Natural killer cell treated with Interleukin-12 subunit alpha and Interleukin-12 subunit beta and Interleukin-15 and Interleukin-18, amount 100 ng/mL, for 72 hours (primary cell): ENCODE measurements at regions not wholly inside any gene's neighbourhood (a gene's known extent, or its start where the extent isn't known, plus 50 kb on each side); places are given as distances from the start of the nearest gene placed in this dataset.

Experiments
- ATAC-seq, 2 donors: fragments of 150-1000 bp; cut with Tn5 transposase in 1 of 2; sonication (Bioruptor Pico), chemical (Tn5 transposase) in 1 of 2; 2 replicates each; pipeline ENCODE4 v1.10.0; 2021
- DNase-seq: peaks from one replicate; pipeline ENCODE4 v3.0.0; 2022; ENCODE audit warnings: low spot score
- H3K27ac Mint-ChIP-seq, 2 donors: 1 replicate in 1 of 2; 2 replicates in 1 of 2; pipeline ENCODE4 v1.8.0; 2022; ENCODE audit warnings: mixed read lengths in 2 of 2, mild to moderate bottlenecking in 1 of 2, moderate library complexity in 1 of 2
- H3K27me3 Mint-ChIP-seq, 2 donors: 1 replicate in 1 of 2; 2 replicates in 1 of 2; pipeline ENCODE4 v1.8.0; 2022; ENCODE audit warnings: mixed read lengths in 2 of 2
- H3K36me3 Mint-ChIP-seq: one replicate; pipeline ENCODE4 v1.8.0; 2022; ENCODE audit warnings: mixed read lengths
- H3K4me1 Mint-ChIP-seq, 2 donors: 1 replicate in 1 of 2; 2 replicates in 1 of 2; pipeline ENCODE4 v1.8.0; 2022; ENCODE audit warnings: low read depth in 2 of 2, mixed read lengths in 2 of 2, mild to moderate bottlenecking in 1 of 2
- H3K4me3 Mint-ChIP-seq: one replicate; pipeline ENCODE4 v1.8.0; 2022; ENCODE audit warnings: mixed read lengths
- H3K9me3 Mint-ChIP-seq: 2 replicates; pipeline ENCODE4 v1.8.0; 2022; ENCODE audit warnings: mixed read lengths

DNA sequence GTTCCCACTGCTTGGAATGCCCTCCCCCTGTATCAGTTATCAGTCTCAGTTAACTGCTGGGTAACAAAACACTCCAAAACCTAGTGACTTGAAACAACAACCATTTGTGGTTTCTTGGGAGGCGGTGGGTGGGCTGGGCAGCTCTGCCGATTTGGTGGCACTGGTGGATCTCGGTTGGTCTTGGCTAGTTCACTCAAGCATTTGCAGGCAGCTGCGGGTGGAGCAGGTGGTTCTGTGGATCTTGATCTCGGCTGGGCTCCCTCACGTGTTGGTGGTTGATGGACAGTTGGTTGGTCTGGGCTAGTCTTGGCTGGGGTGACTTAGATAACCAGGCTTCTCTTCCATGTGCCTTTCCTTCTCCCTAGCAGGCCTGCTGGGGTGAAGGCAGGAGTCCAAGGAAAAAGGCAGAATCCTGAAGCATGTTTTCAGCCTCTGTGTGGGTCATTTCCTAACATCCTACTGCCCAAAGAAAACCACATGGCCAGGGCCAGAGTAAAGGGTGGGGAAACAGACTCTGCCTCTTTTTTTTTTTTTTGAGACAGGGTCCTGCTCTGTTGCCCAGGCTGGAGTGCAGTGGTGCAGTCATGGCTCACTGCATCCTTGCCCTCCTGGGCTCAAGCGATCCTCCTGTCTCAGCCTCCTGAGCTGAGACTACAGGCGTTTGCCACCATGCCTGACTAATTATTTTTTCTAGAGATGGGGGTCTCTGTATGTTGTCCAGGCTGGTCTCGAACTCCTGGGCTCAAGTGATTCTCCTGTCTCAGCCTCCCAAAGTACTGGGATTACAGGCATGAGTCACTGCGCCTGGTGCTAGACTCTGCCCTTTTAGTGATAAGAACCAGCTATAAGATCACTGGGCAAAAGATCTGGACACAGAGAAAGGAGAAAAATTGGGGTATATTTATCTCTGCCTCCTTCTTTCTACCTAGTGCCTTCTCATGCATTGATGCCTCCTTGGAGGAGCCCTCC, 183.7 kb downstream of the RGS3 start:
- Mint-ChIP-seq H3K36me3 (no peaks in the 10 kb centered on the region), H3K9me3 (no peaks in the 10 kb centered on the region), H3K27ac (no peak overlapping the region), H3K4me3 (no peak overlapping the region), H3K27me3 (peaks cover 15 to 17% of the 10 kb centered on the region in 2 donors), H3K4me1 (no peaks in the 10 kb centered on the region)
- ATAC-seq (no peak), DNase-seq (peak; percentile 13)

DNA sequence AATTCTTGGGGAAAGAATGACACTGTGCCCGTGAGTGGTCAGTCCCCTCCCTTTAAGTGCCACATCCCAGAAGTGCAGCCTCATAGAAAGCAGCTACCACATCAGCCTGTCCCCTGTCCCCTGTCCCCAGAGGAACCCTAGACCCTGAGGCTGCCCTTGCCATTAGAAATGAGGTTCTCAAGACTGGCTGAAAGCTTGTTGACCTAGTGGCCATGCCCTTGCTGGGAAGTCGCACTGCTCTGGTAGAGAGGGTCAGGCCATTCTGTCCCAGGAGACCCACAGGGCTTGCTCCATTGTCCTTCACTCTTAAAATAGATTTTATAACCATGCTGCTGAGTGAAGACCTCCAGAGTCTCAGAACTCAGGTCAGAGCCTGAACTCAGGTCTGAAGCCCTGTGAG, 184.5 kb downstream of the RGS3 start:
- Mint-ChIP-seq H3K4me3 (no peak overlapping the region), H3K27ac (no peak overlapping the region), H3K27me3 (peaks cover 15 to 17% of the 10 kb centered on the region in 2 donors), H3K9me3 (no peaks in the 10 kb centered on the region), H3K4me1 (no peaks in the 10 kb centered on the region), H3K36me3 (no peaks in the 10 kb centered on the region)
- DNase-seq (peak; percentile 28), ATAC-seq (no peak)

DNA sequence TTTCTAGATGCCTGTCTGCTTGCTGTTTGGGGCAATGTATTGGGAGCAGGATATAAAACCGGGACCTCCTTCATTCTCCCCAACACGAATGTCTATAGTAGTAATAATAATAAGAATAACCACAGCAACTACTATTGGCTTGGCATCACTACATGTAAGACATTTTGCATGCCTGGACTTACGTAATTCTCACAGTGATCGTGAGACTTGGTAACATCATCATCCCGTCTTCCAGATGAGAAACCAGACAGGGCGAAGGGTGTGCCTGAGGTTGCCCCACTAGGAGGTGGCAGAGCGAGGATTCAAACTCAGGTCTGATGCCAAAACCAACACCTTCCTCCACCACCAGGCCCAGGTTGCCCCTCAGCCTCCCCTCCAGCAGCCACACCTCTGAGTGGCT, 185.1 kb downstream of the RGS3 start:
- Mint-ChIP-seq H3K4me3 (no peak overlapping the region), H3K36me3 (no peaks in the 10 kb centered on the region), H3K27ac (no peak overlapping the region), H3K9me3 (no peaks in the 10 kb centered on the region), H3K27me3 (peaks cover 11 to 12% of the 10 kb centered on the region in 2 donors), H3K4me1 (no peaks in the 10 kb centered on the region)
- ATAC-seq (no peak), DNase-seq (no peak)

DNA sequence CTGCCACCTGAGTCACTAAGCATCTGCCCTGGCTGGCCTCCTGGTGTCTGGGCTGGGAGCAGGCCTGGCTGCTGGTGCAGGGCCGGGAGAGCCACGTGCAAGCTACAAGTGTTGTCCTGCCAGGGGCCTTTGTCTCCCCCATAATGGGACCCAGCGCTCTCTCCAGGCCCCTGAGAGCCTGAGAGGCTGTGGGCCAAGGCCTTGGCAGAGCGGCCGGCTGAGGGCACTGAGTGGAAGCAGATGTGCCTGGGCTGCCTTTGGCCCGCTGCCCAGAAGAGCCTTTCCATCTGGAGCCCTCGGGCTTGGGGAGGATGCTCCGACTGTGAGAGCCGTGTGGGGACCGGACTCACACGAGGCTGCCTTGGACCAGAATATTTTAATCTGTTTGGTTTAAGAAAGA, 185.5 kb downstream of the RGS3 start:
- no peaks in the 10 kb centered on the region for H3K36me3 Mint-ChIP-seq
- peak; percentile 37 for DNase-seq
- no peaks in the 10 kb centered on the region for H3K4me1 Mint-ChIP-seq
- no peak for ATAC-seq
- no peak overlapping the region for H3K4me3 Mint-ChIP-seq
- no peaks in the 10 kb centered on the region for H3K9me3 Mint-ChIP-seq
- H3K27me3 Mint-ChIP-seq: peaks cover 7% of the 10 kb centered on the region in 2 donors
- H3K27ac Mint-ChIP-seq: no peak overlapping the region

DNA sequence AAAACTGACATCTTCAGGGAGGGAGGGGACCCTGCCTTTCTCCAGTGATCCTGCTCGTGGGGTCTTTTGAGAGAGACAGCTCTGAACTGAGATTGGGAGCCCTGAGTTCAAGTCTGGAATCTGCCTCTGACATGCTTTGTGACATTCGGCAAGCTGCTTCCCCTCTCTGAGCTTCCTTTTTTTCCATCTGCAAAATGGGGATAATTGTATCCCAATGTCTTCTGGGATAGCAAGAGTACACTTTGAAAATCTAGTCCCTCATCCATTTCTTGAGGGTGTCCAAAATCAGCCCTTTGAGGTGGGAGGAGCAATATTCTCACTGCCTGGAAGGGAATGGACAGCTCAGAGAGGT, 186.3 kb downstream of the RGS3 start:
- ATAC-seq (no peak), DNase-seq (no peak)
- no peak overlapping the region for H3K4me3 Mint-ChIP-seq
- H3K36me3 Mint-ChIP-seq: no peaks in the 10 kb centered on the region
- H3K27ac Mint-ChIP-seq: no peak overlapping the region
- H3K27me3 Mint-ChIP-seq: peaks cover 0 to under 1% of the 10 kb centered on the region in 2 donors
- H3K9me3 Mint-ChIP-seq: no peaks in the 10 kb centered on the region
- no peaks in the 10 kb centered on the region for H3K4me1 Mint-ChIP-seq

DNA sequence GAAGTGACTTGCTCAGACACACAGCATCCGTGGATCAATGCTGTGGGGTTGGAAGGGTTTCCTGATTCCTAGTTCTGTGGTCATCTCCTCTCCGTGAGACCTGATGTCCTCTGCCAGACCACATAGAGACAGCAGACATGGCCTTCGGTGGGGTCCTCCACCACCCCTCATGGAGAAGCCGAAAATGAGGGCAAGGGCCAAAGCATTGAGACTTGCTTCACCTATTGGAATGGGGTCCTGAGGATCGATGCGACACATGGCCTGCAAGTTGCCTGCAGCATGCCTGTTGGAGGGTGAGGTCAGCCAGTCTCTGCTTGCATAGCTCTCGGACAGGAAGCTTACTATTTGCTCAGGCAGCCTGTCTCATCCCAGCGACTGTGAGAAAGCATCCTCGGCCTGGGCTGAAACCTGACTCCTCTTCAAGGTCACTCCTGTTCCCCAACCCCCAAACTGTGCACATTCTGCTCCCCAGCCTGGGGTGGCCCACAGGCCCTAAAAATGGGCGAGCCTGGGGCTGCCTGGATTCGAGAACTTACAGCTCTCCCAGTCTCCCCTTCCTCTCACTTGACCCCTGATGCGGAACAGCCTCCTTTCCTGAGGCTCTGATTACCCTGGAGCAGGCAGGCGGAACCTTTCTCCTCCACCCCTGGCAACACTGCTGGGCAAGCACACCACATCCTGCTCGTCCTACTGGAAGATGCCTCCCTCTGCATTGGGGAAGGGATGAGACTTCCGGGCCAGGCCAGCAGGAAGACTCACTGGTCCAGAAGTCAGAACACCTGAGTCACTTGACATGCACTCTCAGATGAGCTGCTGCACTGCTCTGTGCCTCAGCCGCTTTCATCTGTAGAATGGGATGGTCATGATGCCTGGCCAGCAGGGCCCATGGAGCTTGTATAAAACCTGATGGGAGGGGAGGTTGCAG, 186.9 kb downstream of the RGS3 start:
- Mint-ChIP-seq H3K36me3 (no peaks in the 10 kb centered on the region), H3K9me3 (no peaks in the 10 kb centered on the region), H3K4me3 (no peak overlapping the region), H3K4me1 (peaks cover 0 to 5% of the 10 kb centered on the region in 2 donors), H3K27ac (no peak overlapping the region), H3K27me3 (no peaks in the 10 kb centered on the region)
- DNase-seq: peak; percentile 34
- no peak for ATAC-seq

DNA sequence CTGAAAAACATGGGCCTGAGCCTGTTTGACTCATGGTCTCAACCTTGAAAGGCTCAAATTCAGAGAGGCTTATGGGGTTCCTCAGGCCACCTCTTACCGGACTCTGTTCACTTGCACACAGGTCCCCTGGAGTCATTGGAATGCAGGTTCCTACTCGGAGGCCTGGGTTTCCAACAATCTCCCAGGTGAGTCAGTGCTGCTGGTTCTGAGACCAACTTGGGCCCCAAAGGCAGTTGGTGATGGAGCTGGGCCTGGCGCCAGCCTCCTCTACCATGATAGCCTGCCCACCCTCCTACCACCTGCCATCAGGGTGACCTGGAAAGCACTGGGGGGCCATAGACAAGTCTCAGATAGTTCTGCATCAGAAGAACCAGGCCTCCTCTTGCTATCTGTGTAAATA, 188.4 kb downstream of the RGS3 start:
- Mint-ChIP-seq H3K9me3 (no peaks in the 10 kb centered on the region), H3K4me1 (peaks cover 0 to 8% of the 10 kb centered on the region in 2 donors), H3K36me3 (no peaks in the 10 kb centered on the region), H3K27ac (no peak overlapping the region), H3K4me3 (no peak overlapping the region), H3K27me3 (no peaks in the 10 kb centered on the region)
- ATAC-seq (no peak), DNase-seq (no peak)

DNA sequence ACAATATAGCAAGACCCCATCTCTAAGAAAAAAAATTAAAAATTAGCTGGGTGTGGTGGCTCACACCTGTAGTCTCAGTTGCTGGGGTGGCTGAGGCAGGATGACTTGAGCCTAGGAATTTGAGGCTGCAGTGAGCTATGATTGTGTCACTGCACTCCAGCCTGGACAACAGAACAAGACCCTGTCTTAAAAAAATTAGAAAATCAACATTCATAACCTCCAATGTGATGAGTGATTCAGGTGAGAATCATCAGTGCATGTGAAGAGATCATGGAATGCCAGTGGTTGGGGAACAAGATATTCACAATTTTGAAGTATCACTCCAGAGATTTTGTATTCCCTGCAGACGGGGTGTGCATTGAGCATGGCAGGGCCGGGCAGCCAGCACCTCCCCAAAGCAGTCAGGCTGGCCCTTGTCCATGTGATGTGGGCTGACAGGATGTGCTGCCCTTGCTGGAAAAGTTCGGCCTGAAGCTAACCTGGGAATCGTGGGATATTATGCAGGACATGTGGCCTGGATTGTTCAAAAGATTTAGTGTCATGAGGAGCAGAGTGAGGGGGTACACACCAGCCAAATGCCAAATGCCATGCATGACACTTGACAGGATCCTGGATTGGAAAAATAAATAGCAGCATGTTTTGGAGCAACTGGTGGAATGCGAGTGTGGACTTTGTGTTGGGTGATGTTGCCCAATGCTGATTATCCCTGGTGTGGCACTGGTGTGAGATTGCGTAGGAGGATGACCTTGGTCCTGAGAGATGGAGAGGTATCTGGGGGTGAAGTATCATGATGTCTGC, 189.0 kb downstream of the RGS3 start:
- H3K27me3 Mint-ChIP-seq: no peaks in the 10 kb centered on the region
- no peak overlapping the region for H3K27ac Mint-ChIP-seq
- no peaks in the 10 kb centered on the region for H3K36me3 Mint-ChIP-seq
- no peak overlapping the region for H3K4me3 Mint-ChIP-seq
- peak; percentile 49 for DNase-seq
- no peaks in the 10 kb centered on the region for H3K9me3 Mint-ChIP-seq
- no peak for ATAC-seq
- peaks cover 5 to 14% of the 10 kb centered on the region in 2 donors for H3K4me1 Mint-ChIP-seq

DNA sequence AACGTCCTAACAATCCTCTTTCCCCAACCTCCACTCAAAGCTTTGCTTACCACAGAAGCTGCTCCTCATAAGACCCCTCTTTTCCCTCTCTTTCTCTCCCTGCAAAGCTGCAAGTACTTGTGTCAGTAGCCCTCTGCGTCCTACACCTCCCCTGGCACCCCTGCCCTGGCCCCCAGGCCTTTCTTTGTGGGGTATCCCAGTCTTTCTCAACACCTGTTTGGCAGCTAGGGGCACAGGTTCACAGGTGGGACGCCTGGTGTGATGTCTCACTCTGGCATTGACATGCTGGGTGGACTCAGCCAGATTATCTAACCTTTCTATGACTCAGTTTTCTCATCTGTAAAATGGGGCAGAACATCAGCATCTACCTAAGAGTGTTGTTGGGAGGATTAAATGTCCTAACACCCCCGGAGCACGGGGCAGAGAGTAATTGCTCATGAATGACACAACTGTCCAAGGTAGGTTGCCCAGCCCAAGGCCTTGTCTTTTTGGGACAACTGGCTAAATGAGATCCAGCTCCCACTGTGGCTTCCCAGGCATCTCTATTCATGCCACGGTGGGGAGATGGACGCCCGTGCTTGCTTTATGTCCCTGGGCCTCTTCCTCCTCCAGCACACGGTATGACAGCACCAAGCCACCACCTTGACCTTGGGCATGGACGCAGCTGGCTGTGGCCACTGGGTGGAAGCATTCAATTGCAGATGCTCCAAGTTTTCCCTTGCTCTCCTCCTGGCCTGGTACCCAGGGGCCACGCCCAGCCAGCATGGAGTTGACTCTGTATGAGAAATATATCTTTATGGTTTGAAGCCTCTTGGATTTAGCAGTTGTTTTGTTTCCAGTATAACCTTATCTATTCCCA, 190.4 kb downstream of the RGS3 start:
- ATAC-seq (no peak), DNase-seq (no peak)
- Mint-ChIP-seq H3K4me3 (no peak overlapping the region), H3K27ac (no peak overlapping the region), H3K4me1 (peaks cover 10 to 19% of the 10 kb centered on the region in 2 donors), H3K27me3 (peaks cover 1 to 2% of the 10 kb centered on the region in 2 donors), H3K9me3 (no peaks in the 10 kb centered on the region), H3K36me3 (no peaks in the 10 kb centered on the region)

DNA sequence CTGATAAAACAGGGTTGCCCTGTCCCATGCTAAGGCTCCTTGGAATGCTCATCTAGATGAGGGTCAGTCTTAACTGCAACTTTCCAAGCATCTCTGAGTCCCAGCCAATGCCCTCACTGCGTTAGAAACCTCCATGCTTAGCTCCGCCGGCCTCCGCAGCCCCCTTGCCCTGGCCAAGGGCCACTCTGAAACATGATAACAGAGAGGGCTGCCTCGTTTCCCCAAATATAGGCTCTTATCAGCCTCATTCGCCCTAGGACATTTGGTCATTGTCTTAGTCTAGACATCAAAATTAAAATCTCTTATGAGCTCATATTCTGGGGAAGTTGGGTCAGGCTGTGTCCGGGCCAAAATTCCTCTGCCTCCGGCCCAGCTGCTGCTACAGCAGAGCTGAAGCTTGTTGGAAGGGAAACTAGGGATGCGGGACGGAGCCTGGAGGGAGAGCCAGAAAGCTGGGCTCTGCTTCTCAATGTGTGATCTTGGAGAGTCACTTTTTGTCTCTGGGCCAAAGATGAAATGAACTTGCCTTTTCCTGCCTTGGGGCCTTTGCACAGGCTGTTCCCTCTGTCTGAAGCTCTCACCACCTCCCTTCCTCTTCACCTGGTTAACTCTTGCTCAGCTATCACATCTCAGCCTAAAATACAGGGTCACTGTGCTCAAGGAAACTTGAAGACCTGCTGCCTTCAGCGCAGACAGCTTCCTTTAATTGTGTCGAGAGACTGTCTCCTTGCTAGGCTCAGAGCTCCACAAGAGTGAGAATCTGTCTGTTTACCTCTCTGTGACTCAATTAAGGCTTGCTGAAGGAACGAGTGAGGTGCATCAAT, 191.3 kb downstream of the RGS3 start:
- H3K4me1 Mint-ChIP-seq: peaks cover 10 to 19% of the 10 kb centered on the region in 2 donors
- ATAC-seq (no peak), DNase-seq (peak; percentile 45)
- H3K4me3 Mint-ChIP-seq: no peak overlapping the region
- peaks cover 9 to 11% of the 10 kb centered on the region in 2 donors for H3K27me3 Mint-ChIP-seq
- no peaks in the 10 kb centered on the region for H3K9me3 Mint-ChIP-seq
- H3K36me3 Mint-ChIP-seq: no peaks in the 10 kb centered on the region
- H3K27ac Mint-ChIP-seq: peak overlapping the region in 1 of 2 donors; percentile 28

DNA sequence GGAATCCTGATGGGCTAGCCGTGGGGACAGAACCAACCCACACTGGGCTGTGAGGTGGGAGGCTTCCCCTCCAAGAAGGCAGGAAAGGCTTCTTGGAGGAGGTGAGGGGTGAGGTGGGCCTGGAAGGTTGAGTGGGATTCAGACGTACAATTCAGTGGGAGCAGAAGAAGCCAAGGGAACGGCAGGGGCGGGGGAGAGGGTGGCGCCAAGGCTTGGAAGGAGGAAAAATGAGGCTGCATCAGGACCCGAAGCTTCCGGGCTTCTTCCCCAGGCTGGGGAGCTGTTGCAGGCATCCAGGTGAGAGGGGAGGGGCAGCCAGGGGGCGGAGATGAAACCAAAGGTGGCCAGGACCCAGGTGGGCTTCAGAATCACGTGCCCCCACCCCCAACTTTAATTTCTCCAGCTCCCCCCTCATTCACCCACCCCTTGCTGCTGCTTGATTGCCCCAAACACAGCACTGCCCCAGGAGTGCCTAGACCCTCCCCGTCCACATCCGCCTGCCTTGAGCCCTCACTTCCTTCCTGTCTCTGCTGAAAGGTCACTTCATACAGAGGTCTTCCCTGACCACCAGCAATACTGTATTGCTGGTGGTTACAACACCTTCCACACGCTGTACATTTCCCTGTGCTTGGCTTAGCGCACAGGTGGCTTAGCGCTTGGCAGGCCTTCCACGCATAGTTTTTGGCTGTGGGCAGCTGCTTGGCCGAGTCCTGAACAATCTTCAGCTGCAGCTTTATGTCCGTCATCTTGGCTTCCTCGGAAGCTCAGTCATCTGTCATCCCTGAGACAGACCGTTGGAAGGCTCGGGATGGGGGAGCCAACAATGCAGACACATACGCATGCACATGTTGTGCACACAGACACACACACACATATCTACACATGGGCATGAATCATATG, 193.5 kb downstream of the RGS3 start:
- peak overlapping the region in 1 of 2 donors; percentile 43 for H3K27ac Mint-ChIP-seq
- DNase-seq (peak; percentile 59), ATAC-seq (peak; percentile 37 to 59)
- H3K4me1 Mint-ChIP-seq: peaks cover 10 to 19% of the 10 kb centered on the region in 2 donors
- peaks cover 20 to 22% of the 10 kb centered on the region in 2 donors for H3K27me3 Mint-ChIP-seq
- H3K36me3 Mint-ChIP-seq: no peaks in the 10 kb centered on the region
- H3K9me3 Mint-ChIP-seq: no peaks in the 10 kb centered on the region
- H3K4me3 Mint-ChIP-seq: peak overlapping the region; percentile 21
